Endodermal cell (in vitro differentiated cells): ENCODE measurements at regions not wholly inside any gene's neighbourhood (a gene's known extent, or its start where the extent isn't known, plus 50 kb on each side); places are given as distances from the start of the nearest gene placed in this dataset.

Experiments
- DNase-seq: peaks from one replicate; pipeline ENCODE4 v3.0.0-alpha.2; 2017
- H3K27ac ChIP-seq: 2 replicates; pipeline ENCODE4 v1.5.1; 2013; ENCODE audit warnings: mild to moderate bottlenecking, low read depth, low read length, moderate library complexity
- H3K27me3 ChIP-seq: 2 replicates; pipeline ENCODE4 v1.6.1; 2013; ENCODE audit warnings: mild to moderate bottlenecking, low read length, moderate library complexity; ENCODE audit not compliant: insufficient read depth, control insufficient read depth, poor library complexity, severe bottlenecking
- H3K36me3 ChIP-seq: 2 replicates; pipeline ENCODE4 v1.7.0; 2013; ENCODE audit warnings: mild to moderate bottlenecking, low read length, moderate library complexity; ENCODE audit not compliant: control insufficient read depth, insufficient read depth
- H3K4me1 ChIP-seq: one replicate; pipeline ENCODE4 v1.7.0; 2013; ENCODE audit warnings: low read length; ENCODE audit not compliant: control insufficient read depth, insufficient read depth
- H3K4me3 ChIP-seq: 2 replicates; pipeline ENCODE4 v1.5.1; 2013; ENCODE audit warnings: mild to moderate bottlenecking, low read length, moderate library complexity
- H3K9ac ChIP-seq: 2 replicates; pipeline ENCODE4 v1.6.1; 2013; ENCODE audit warnings: mild to moderate bottlenecking, low read length, moderate library complexity; ENCODE audit not compliant: poor library complexity, severe bottlenecking; ENCODE audit errors: extremely low read depth
- H3K9me3 ChIP-seq: 2 replicates; pipeline ENCODE4 v1.6.1; 2013; ENCODE audit warnings: mild to moderate bottlenecking, low read length, moderate library complexity; ENCODE audit not compliant: control insufficient read depth
- H3K27ac Mint-ChIP-seq: 2 replicates; pipeline ENCODE4 v1.8.0; 2020; ENCODE audit warnings: mixed read lengths
- H3K27me3 Mint-ChIP-seq: 2 replicates; pipeline ENCODE4 v1.8.0; 2021; ENCODE audit warnings: mild to moderate bottlenecking, mixed read lengths; ENCODE audit not compliant: insufficient read depth
- H3K36me3 Mint-ChIP-seq: 2 replicates; pipeline ENCODE4 v1.8.0; 2020; ENCODE audit warnings: low read depth, mixed read lengths
- H3K4me1 Mint-ChIP-seq: 2 replicates; pipeline ENCODE4 v1.8.0; 2020; ENCODE audit warnings: mixed read lengths
- H3K4me3 Mint-ChIP-seq: 2 replicates; pipeline ENCODE4 v1.8.0; 2020; ENCODE audit warnings: mild to moderate bottlenecking, moderate library complexity, mixed read lengths
- H3K9me3 Mint-ChIP-seq: 2 replicates; pipeline ENCODE4 v1.8.0; 2020; ENCODE audit warnings: mild to moderate bottlenecking, mixed read lengths
- CTCF ChIP-seq: fragments of 200-600 bp; sonication (generic); conservative IDR thresholded peaks from 2 replicates; pipeline ENCODE4 v1.5.0; 2021; ENCODE audit warnings: antibody characterized with exemption, mild to moderate bottlenecking
- WGBS, 2 experiments: methylation state at CpG; one replicate each; pipeline versions ENCODE4 v1.1.5 to v1.1.7; 2013; ENCODE audit warnings: missing lambda C conversion rate in 2 of 2, mixed read lengths in 1 of 2; ENCODE audit not compliant: insufficient coverage in 1 of 2, insufficient read length in 1 of 2; 5-methylcytosine and 5-hydroxymethylcytosine counted together

- no peak overlapping the region for H3K27ac ChIP-seq
- Mint-ChIP-seq H3K4me1 (peaks cover 18% of the 10 kb centered on the region), H3K36me3 (no peaks in the 10 kb centered on the region), H3K27ac (peak overlapping the region; percentile 7), H3K9me3 (peaks cover 7% of the 10 kb centered on the region), H3K4me3 (no peak overlapping the region), H3K27me3 (no peaks in the 10 kb centered on the region)
- no peak for TF ChIP-seq CTCF
- no peaks in the 10 kb centered on the region for H3K9me3 ChIP-seq
- H3K4me1 ChIP-seq: peaks cover 6% of the 10 kb centered on the region
- no peaks in the 10 kb centered on the region for H3K27me3 ChIP-seq
- no peaks in the 10 kb centered on the region for H3K36me3 ChIP-seq
- H3K4me3 ChIP-seq: peak overlapping the region; percentile 12
- WGBS, 2 experiments: 46% methylated on average over 2 of the region's 2 CpGs; no CpG with 5 or more reads in 1 of the 2 experiments
- H3K9ac ChIP-seq: no peak overlapping the region
- DNase-seq: no peak
These were observed 510.0 kb upstream of the ALCAM start for GRCh38 chr3:104856741-104857140.

- no peaks in the 10 kb centered on the region for H3K27me3 Mint-ChIP-seq
- Histone ChIP-seq H3K9me3 (no peaks in the 10 kb centered on the region), H3K9ac (no peak overlapping the region), H3K36me3 (no peaks in the 10 kb centered on the region), H3K27me3 (no peaks in the 10 kb centered on the region), H3K27ac (no peak overlapping the region), H3K4me3 (no peak overlapping the region), H3K4me1 (no peaks in the 10 kb centered on the region)
- no peak overlapping the region for H3K27ac Mint-ChIP-seq
- H3K36me3 Mint-ChIP-seq: no peaks in the 10 kb centered on the region
- TF ChIP-seq CTCF: no peak
- no peak for DNase-seq
- WGBS, 2 experiments: 100% methylated on average over 1 of the region's 2 CpGs
- no peaks in the 10 kb centered on the region for H3K9me3 Mint-ChIP-seq
- H3K4me1 Mint-ChIP-seq: no peaks in the 10 kb centered on the region
- H3K4me3 Mint-ChIP-seq: no peak overlapping the region
These were observed 498.4 kb upstream of the ALCAM start for GRCh38 chr3:104868291-104868690.

- no peaks in the 10 kb centered on the region for H3K9me3 Mint-ChIP-seq
- H3K27me3 Mint-ChIP-seq: no peaks in the 10 kb centered on the region
- H3K4me1 Mint-ChIP-seq: no peaks in the 10 kb centered on the region
- Histone ChIP-seq H3K9me3 (no peaks in the 10 kb centered on the region), H3K4me1 (no peaks in the 10 kb centered on the region), H3K9ac (no peak overlapping the region), H3K36me3 (no peaks in the 10 kb centered on the region), H3K27me3 (no peaks in the 10 kb centered on the region), H3K4me3 (no peak overlapping the region), H3K27ac (no peak overlapping the region)
- no peak overlapping the region for H3K27ac Mint-ChIP-seq
- H3K36me3 Mint-ChIP-seq: no peaks in the 10 kb centered on the region
- no peak for DNase-seq
- no peak overlapping the region for H3K4me3 Mint-ChIP-seq
- no peak for TF ChIP-seq CTCF
- WGBS, 2 experiments: 93 to 94% methylated on average over 1 of the region's 1 CpG
These were observed 496.4 kb upstream of the ALCAM start for GRCh38 chr3:104870276-104870675.
